Endodermal cell (in vitro differentiated cells): ENCODE measurements at regions not wholly inside any gene's neighbourhood (a gene's known extent, or its start where the extent isn't known, plus 50 kb on each side); places are given as distances from the start of the nearest gene placed in this dataset.

Experiments used
- DNase-seq: peaks from one replicate; pipeline ENCODE4 v3.0.0-alpha.2; 2017
- H3K27ac ChIP-seq: 2 replicates; pipeline ENCODE4 v1.5.1; 2013; ENCODE audit warnings: mild to moderate bottlenecking, low read depth, low read length, moderate library complexity
- H3K27me3 ChIP-seq: 2 replicates; pipeline ENCODE4 v1.6.1; 2013; ENCODE audit warnings: mild to moderate bottlenecking, low read length, moderate library complexity; ENCODE audit not compliant: insufficient read depth, control insufficient read depth, poor library complexity, severe bottlenecking
- H3K36me3 ChIP-seq: 2 replicates; pipeline ENCODE4 v1.7.0; 2013; ENCODE audit warnings: mild to moderate bottlenecking, low read length, moderate library complexity; ENCODE audit not compliant: control insufficient read depth, insufficient read depth
- H3K4me1 ChIP-seq: one replicate; pipeline ENCODE4 v1.7.0; 2013; ENCODE audit warnings: low read length; ENCODE audit not compliant: control insufficient read depth, insufficient read depth
- H3K4me3 ChIP-seq: 2 replicates; pipeline ENCODE4 v1.5.1; 2013; ENCODE audit warnings: mild to moderate bottlenecking, low read length, moderate library complexity
- H3K9ac ChIP-seq: 2 replicates; pipeline ENCODE4 v1.6.1; 2013; ENCODE audit warnings: mild to moderate bottlenecking, low read length, moderate library complexity; ENCODE audit not compliant: poor library complexity, severe bottlenecking; ENCODE audit errors: extremely low read depth
- H3K9me3 ChIP-seq: 2 replicates; pipeline ENCODE4 v1.6.1; 2013; ENCODE audit warnings: mild to moderate bottlenecking, low read length, moderate library complexity; ENCODE audit not compliant: control insufficient read depth
- H3K27ac Mint-ChIP-seq: 2 replicates; pipeline ENCODE4 v1.8.0; 2020; ENCODE audit warnings: mixed read lengths
- H3K27me3 Mint-ChIP-seq: 2 replicates; pipeline ENCODE4 v1.8.0; 2021; ENCODE audit warnings: mild to moderate bottlenecking, mixed read lengths; ENCODE audit not compliant: insufficient read depth
- H3K36me3 Mint-ChIP-seq: 2 replicates; pipeline ENCODE4 v1.8.0; 2020; ENCODE audit warnings: low read depth, mixed read lengths
- H3K4me1 Mint-ChIP-seq: 2 replicates; pipeline ENCODE4 v1.8.0; 2020; ENCODE audit warnings: mixed read lengths
- H3K4me3 Mint-ChIP-seq: 2 replicates; pipeline ENCODE4 v1.8.0; 2020; ENCODE audit warnings: mild to moderate bottlenecking, moderate library complexity, mixed read lengths
- H3K9me3 Mint-ChIP-seq: 2 replicates; pipeline ENCODE4 v1.8.0; 2020; ENCODE audit warnings: mild to moderate bottlenecking, mixed read lengths
- CTCF ChIP-seq: fragments of 200-600 bp; sonication (generic); conservative IDR thresholded peaks from 2 replicates; pipeline ENCODE4 v1.5.0; 2021; ENCODE audit warnings: antibody characterized with exemption, mild to moderate bottlenecking
- WGBS, 2 experiments: methylation state at CpG; one replicate each; pipeline versions ENCODE4 v1.1.5 to v1.1.7; 2013; ENCODE audit warnings: missing lambda C conversion rate in 2 of 2, mixed read lengths in 1 of 2; ENCODE audit not compliant: insufficient coverage in 1 of 2, insufficient read length in 1 of 2; 5-methylcytosine and 5-hydroxymethylcytosine counted together

- no peak overlapping the region for H3K27ac Mint-ChIP-seq
- H3K27ac ChIP-seq, result no peak overlapping the region
- no peak overlapping the region for H3K4me3 ChIP-seq
- no peak for DNase-seq
- H3K36me3 ChIP-seq, result no peaks in the 10 kb centered on the region
- H3K4me3 Mint-ChIP-seq, result no peak overlapping the region
- H3K4me1 ChIP-seq, result no peaks in the 10 kb centered on the region
- no peaks in the 10 kb centered on the region for H3K27me3 ChIP-seq
- H3K9ac ChIP-seq, result no peak overlapping the region
- no CpG with 5 or more reads among the region's 2 CpGs for WGBS, 2 experiments
- TF ChIP-seq CTCF, result no peak
- no peaks in the 10 kb centered on the region for H3K27me3 Mint-ChIP-seq
- H3K36me3 Mint-ChIP-seq, result no peaks in the 10 kb centered on the region
- H3K9me3 ChIP-seq, result no peaks in the 10 kb centered on the region
- no peaks in the 10 kb centered on the region for H3K4me1 Mint-ChIP-seq
- H3K9me3 Mint-ChIP-seq, result peaks cover 35% of the 10 kb centered on the region
Measured at GRCh38 chrX:78437621-78438020, 110.2 kb upstream of the CYSLTR1 start.

GRCh38 chrX:78429172-78429571 lies 101.8 kb upstream of the CYSLTR1 start:
- Mint-ChIP-seq H3K27ac (no peak overlapping the region), H3K36me3 (no peaks in the 10 kb centered on the region), H3K9me3 (peaks cover 53% of the 10 kb centered on the region), H3K4me3 (no peak overlapping the region), H3K4me1 (no peaks in the 10 kb centered on the region), H3K27me3 (no peaks in the 10 kb centered on the region)
- Histone ChIP-seq H3K27me3 (no peaks in the 10 kb centered on the region), H3K9me3 (no peaks in the 10 kb centered on the region), H3K36me3 (no peaks in the 10 kb centered on the region), H3K4me3 (no peak overlapping the region), H3K4me1 (no peaks in the 10 kb centered on the region), H3K27ac (no peak overlapping the region), H3K9ac (no peak overlapping the region)
- no peak for TF ChIP-seq CTCF
- WGBS, 2 experiments, result 100% methylated on average over 2 of the region's 3 CpGs; no CpG with 5 or more reads in 1 of the 2 experiments
- no peak for DNase-seq

GRCh38 chrX:78388663-78389062 lies 61.3 kb upstream of the CYSLTR1 start:
- H3K27ac Mint-ChIP-seq, result no peak overlapping the region
- H3K4me1 Mint-ChIP-seq, result no peaks in the 10 kb centered on the region
- no peak overlapping the region for H3K9ac ChIP-seq
- TF ChIP-seq CTCF, result no peak
- H3K27me3 ChIP-seq, result no peaks in the 10 kb centered on the region
- 94% methylated on average over 1 of the region's 2 CpGs; no CpG with 5 or more reads in 1 of the 2 experiments for WGBS, 2 experiments
- no peaks in the 10 kb centered on the region for H3K4me1 ChIP-seq
- no peak overlapping the region for H3K4me3 ChIP-seq
- H3K36me3 ChIP-seq, result no peaks in the 10 kb centered on the region
- H3K4me3 Mint-ChIP-seq, result no peak overlapping the region
- no peak for DNase-seq
- no peak overlapping the region for H3K27ac ChIP-seq
- no peaks in the 10 kb centered on the region for H3K36me3 Mint-ChIP-seq
- H3K27me3 Mint-ChIP-seq, result no peaks in the 10 kb centered on the region
- H3K9me3 Mint-ChIP-seq, result peaks cover 81% of the 10 kb centered on the region
- peaks cover 5% of the 10 kb centered on the region for H3K9me3 ChIP-seq
